NT2/D1 (cell line): ENCODE measurements at regions not wholly inside any gene's neighbourhood (a gene's known extent, or its start where the extent isn't known, plus 50 kb on each side); places are given as distances from the start of the nearest gene placed in this dataset.

Experiments
- SUZ12 ChIP-seq: IDR thresholded peaks from 2 replicates; pipeline ENCODE4 v1.6.1; 2011; ENCODE audit not compliant: insufficient read length, insufficient read depth; ENCODE audit errors: extremely low read depth
- YY1 ChIP-seq: IDR thresholded peaks from 2 replicates; pipeline ENCODE4 v1.6.1; 2011; ENCODE audit not compliant: insufficient read length, insufficient read depth
- ZNF274 ChIP-seq: IDR thresholded peaks from 2 replicates; pipeline ENCODE4 v1.6.1; 2011; ENCODE audit warnings: mild to moderate bottlenecking, low read depth, low read length

DNA sequence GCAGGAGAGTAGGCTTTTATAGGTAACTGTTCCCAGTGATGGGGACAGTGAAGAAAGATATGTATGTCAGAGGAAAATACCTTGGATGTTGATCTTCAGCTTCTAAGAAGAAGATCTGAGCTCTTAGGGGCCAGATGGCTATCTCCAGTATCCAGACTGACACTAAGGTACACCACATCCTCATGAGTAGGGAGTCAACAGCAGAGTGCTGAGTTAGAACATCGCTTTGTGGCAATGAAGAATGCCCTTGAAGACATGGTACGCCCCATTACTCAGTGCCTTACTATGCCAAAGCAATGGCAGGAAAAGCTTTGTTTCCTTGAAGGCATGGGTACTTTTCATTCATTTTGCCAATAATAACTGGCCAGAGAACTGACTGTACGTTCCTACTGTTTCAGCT, 263.7 kb downstream of the CEMIP2 start:
- TF ChIP-seq ZNF274 (no peak), SUZ12 (no peak), YY1 (no peak)
